Right lobe of liver (tissue), 6 donors: ENCODE measurements at regions not wholly inside any gene's neighbourhood (a gene's known extent, or its start where the extent isn't known, plus 50 kb on each side); places are given as distances from the start of the nearest gene placed in this dataset.

Experiments used
- ATAC-seq, 4 donors: fragments of 200-7000 bp; cut with Tn5 transposase; one replicate each; pipeline ENCODE4 v1.9.1; 2020; ENCODE audit warnings: mild to moderate bottlenecking in 4 of 4, moderate library complexity in 4 of 4
- DNase-seq, 3 donors: peaks; one replicate each; pipeline ENCODE4 v3.0.0-alpha.2; 2020
- H3K27ac ChIP-seq, 3 donors: fragments of 200-600 bp; one replicate each; pipeline ENCODE4 v1.8.0; 2022
- H3K27me3 ChIP-seq, 2 donors: fragments of 200-600 bp; one replicate each; pipeline ENCODE4 v1.8.0; 2022
- H3K36me3 ChIP-seq, 4 donors: fragments of 200-600 bp; sonication (generic) in 1 of 4; one replicate each; pipeline versions ENCODE4 v1.5.1 to v1.8.0; 2017 to 2022; ENCODE audit warnings: control low read depth in 1 of 4
- H3K4me1 ChIP-seq, 4 donors: fragments of 200-600 bp; sonication (generic) in 1 of 4; one replicate each; pipeline versions ENCODE4 v1.5.1 to v1.8.0; 2017 to 2022; ENCODE audit warnings: control low read depth in 1 of 4
- H3K4me3 ChIP-seq, 3 donors: fragments of 200-600 bp; one replicate each; pipeline ENCODE4 v1.8.0; 2022
- H3K9me3 ChIP-seq, 4 donors: fragments of 200-600 bp; sonication (generic) in 1 of 4; one replicate each; pipeline versions ENCODE4 v1.5.1 to v1.8.0; 2017 to 2022; ENCODE audit warnings: control low read depth in 1 of 4
- CTCF ChIP-seq, 4 donors: fragments of 200-600 bp in 3 of 4; fragments of 450-650 bp in 1 of 4; IDR thresholded peaks; one replicate each; pipeline versions ENCODE4 v1.5.1 to v1.8.0; 2016 to 2022; ENCODE audit warnings: antibody characterized with exemption in 4 of 4, mild to moderate bottlenecking in 2 of 4
- POLR2A ChIP-seq: fragments of 450-650 bp; IDR thresholded peaks from one replicate; pipeline ENCODE4 v1.6.1; 2017; ENCODE audit warnings: antibody characterized with exemption, mild to moderate bottlenecking
- WGBS: methylation state at CpG from one replicate; pipeline ENCODE4 v1.1.6; 2018; ENCODE audit warnings: low coverage, low lambda C conversion rate; ENCODE audit not compliant: insufficient coverage; ENCODE audit errors: missing lambda C conversion rate; 5-methylcytosine and 5-hydroxymethylcytosine counted together
- intact Hi-C, 2 donors: fragments of 100-400 bp; cut with DNase I; formaldehyde crosslinking; loops; one replicate each; pipeline versions ENCODE4 v1.11.2 to v1.14.1; 2022
- donor health status: DM: no; HTN: yes; CAD: no.
- donor health status: DM: no; HTN: no; CAD: no.
- donor health status: DM: no; HTN: no; CAD: no.
- donor health status: DM: no; HTN: yes; CAD: no.
- donor health status: DM: no; HTN: yes; CAD: no.

- DNase-seq = no peak
Observed at GRCh38 chr16:54594601-54595391, 308.2 kb upstream of the IRX3 start.

DNA sequence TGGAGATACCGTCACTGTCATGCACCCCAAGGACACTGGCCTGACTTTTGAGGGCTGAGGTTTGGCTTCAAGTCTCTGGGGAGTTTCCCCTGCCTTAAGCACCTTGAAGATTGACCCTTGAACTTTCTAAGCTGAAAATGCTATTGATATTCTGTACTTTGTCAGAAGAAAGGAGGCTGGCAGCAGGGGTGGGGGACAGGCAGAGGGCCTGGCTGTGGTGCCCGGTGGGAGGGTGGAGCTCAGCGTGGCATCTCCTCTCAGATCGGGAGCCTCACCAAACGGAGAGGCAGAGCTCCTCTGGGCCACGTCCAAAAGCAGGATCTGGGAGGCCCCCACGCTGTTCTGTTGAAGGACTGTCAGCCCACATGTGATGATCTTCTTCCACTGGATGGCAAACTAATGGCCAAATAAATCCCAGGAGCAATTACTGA, 305.2 kb upstream of the IRX3 start:
- no peak overlapping the region for H3K27ac ChIP-seq
- 17% methylated on average over 5 of the region's 7 CpGs for WGBS
- no peaks in the 10 kb centered on the region for H3K4me1 ChIP-seq
- H3K4me3 ChIP-seq = no peak overlapping the region
- H3K36me3 ChIP-seq = no peaks in the 10 kb centered on the region
- no peaks in the 10 kb centered on the region for H3K27me3 ChIP-seq
- ATAC-seq = no peak
- intact Hi-C loops = no loop called here
- TF ChIP-seq CTCF (IDR thresholded peaks at IDR 0.05) (no peak), POLR2A (no peak)
- no peak for DNase-seq
- no peaks in the 10 kb centered on the region for H3K9me3 ChIP-seq

More at GRCh38 chr16:54594601-54595391, 308.2 kb upstream of the IRX3 start:
- WGBS = 11% methylated on average over 21 of the region's 26 CpGs
- no peaks in the 10 kb centered on the region for H3K27me3 ChIP-seq
- intact Hi-C loops = no loop called here
- no peak overlapping the region for H3K4me3 ChIP-seq
- TF ChIP-seq POLR2A = no peak
- TF ChIP-seq CTCF (IDR thresholded peaks at IDR 0.05) = no peak
- no peaks in the 10 kb centered on the region for H3K9me3 ChIP-seq
- no peaks in the 10 kb centered on the region for H3K36me3 ChIP-seq
- ATAC-seq = no peak
- H3K4me1 ChIP-seq = no peaks in the 10 kb centered on the region
- no peak overlapping the region for H3K27ac ChIP-seq

DNA sequence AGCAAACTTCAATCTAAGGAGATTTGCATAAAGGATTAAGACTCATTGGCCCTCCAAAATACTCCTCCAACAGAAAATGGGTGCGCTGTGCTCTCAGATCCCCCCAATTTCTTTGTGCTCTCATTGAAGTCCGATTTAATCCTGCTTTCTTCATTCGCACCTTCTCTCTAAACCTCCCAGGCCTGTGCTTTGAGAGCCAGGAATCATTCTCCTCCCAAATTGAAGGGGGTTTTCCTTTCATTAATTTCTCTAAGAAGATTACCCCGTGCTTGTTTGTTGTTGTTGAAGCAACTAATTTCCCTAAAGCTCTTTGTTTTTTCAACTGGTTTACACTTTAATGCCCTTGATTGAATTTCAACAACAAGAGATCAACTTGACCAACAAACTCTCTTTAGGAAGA, 304.2 kb upstream of the IRX3 start:
- H3K9me3 ChIP-seq = no peaks in the 10 kb centered on the region
- DNase-seq (no peak), ATAC-seq (no peak)
- no peaks in the 10 kb centered on the region for H3K4me1 ChIP-seq
- H3K27me3 ChIP-seq = no peaks in the 10 kb centered on the region
- no peak overlapping the region for H3K4me3 ChIP-seq
- no peak overlapping the region for H3K27ac ChIP-seq
- 60% methylated on average over 4 of the region's 4 CpGs for WGBS
- TF ChIP-seq CTCF (IDR thresholded peaks at IDR 0.05) (no peak), POLR2A (no peak)
- no peaks in the 10 kb centered on the region for H3K36me3 ChIP-seq
- intact Hi-C loops = no loop called here

DNA sequence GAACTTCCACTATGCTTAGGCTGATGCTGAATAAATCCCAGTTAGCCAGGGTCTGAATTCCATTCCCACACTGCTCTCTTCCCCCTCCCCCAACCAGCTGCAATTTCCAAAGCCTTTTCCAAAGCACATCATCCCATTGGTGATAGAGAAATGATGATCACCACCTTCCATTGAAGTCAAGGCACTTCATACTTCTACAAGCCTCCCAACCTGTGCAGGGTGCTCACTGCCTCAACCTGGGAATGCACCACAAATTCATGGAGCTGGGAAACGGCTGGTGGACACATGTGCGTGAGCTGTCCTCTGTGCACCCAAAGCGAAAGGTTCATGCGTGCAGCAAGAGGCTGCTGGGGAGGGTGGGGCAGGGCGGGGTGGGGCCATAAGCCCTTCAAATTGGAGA, 302.7 kb upstream of the IRX3 start:
- ATAC-seq (no peak), DNase-seq (no peak)
- Histone ChIP-seq H3K36me3 (no peaks in the 10 kb centered on the region), H3K27me3 (no peaks in the 10 kb centered on the region), H3K4me3 (no peak overlapping the region), H3K4me1 (no peaks in the 10 kb centered on the region), H3K27ac (no peak overlapping the region), H3K9me3 (no peaks in the 10 kb centered on the region)
- intact Hi-C loops = no loop called here
- TF ChIP-seq POLR2A (no peak), CTCF (IDR thresholded peaks at IDR 0.05) (no peak)
- WGBS = 58% methylated on average over 5 of the region's 5 CpGs
